ENCODE measurements at regions not wholly inside any gene's neighbourhood (a gene's known extent, or its start where the extent isn't known, plus 50 kb on each side); places are given as distances from the start of the nearest gene placed in this dataset.

DNA sequence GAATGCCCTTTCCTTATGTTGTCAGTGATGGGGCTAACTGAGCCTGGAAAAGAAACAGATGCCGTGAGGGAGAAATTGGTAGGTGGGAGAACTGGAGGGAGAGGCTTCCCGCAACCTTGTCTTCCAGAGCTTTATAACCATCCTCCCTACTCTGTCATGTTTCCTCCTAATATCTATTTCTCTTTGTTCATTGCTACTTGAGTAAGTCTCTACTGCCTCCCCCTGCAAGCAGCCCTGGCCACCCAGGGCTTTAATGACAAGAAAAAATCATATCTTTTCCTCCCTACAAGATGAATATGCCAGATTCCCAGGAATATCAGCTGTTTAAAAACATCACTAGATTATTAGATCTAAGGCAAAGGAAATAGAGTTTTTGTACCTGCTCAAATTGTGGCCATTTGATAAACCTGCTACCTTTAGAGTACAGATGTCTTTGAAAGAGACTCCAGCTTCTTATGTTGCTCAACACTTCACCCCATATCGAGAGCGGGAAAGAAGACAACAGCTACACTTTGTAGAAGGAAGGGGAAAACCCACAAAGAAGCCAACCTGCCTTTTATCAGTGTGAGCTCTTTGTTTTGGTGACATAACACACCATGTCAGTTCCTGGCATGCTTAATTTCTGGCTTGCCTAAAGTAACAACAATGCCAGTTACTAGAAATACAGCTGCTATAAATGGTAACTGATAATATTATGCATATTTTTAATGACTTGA, 186.6 kb upstream of the LEF1 start:
- Histone ChIP-seq H2AK5ac (ENCODE audit: low read length, severe bottlenecking) (no peak overlapping the region), H3K18ac (ENCODE audit: low read depth in 1 of 2, low read length in 2 of 2) (no peak overlapping the region), H3K4me1 (ENCODE audit: control insufficient read depth, insufficient read depth, low read depth, low read length) (no peaks in the 10 kb centered on the region), H3K4ac (ENCODE audit: low read depth in 1 of 2, low read length in 2 of 2) (no peak overlapping the region), H2BK12ac (ENCODE audit: low read length in 2 of 2) (no peak overlapping the region), H3K27me3 (ENCODE audit: control insufficient read depth in 1 of 2, insufficient read depth in 1 of 2, low read length in 2 of 2) (peaks cover 0 to 35% of the 10 kb centered on the region in 2 experiments), H3K4me3 (ENCODE audit: insufficient read depth in 1 of 2, low read depth in 1 of 2, low read length in 2 of 2) (no peak overlapping the region), H3K14ac (ENCODE audit: low read length in 2 of 2) (no peak overlapping the region), H2BK15ac (ENCODE audit: low read depth, poor library complexity, severe bottlenecking) (no peak overlapping the region), H4K91ac (ENCODE audit: low read length) (no peak overlapping the region), H3K9ac (ENCODE audit: low read length) (no peak overlapping the region), H2BK5ac (ENCODE audit: low read depth, low read length, poor library complexity, severe bottlenecking) (no peak overlapping the region), H3K79me1 (replicated peaks; ENCODE audit: low read length, poor library complexity, severe bottlenecking) (no peaks in the 10 kb centered on the region), H3K23ac (ENCODE audit: low read length in 2 of 2) (no peak overlapping the region), H2BK120ac (ENCODE audit: low read depth, low read length) (peak overlapping the region; percentile 4), H2AFZ (ENCODE audit: low read depth, low read length) (no peak overlapping the region), H3K27ac (ENCODE audit: low read length, poor library complexity, severe bottlenecking) (no peak overlapping the region), H4K8ac (ENCODE audit: low read length) (no peak overlapping the region), H3K9me3 (ENCODE audit: control insufficient read depth, low read length) (no peaks in the 10 kb centered on the region), H3K4me2 (ENCODE audit: low read length, poor library complexity, severe bottlenecking) (no peak overlapping the region), H3K36me3 (ENCODE audit: control insufficient read depth in 1 of 2, insufficient read depth in 2 of 2, low read depth in 1 of 2, low read length in 2 of 2) (no peaks in the 10 kb centered on the region)
- WGBS: 95% methylated on average over 4 of the region's 4 CpGs
- DNase-seq: no peak

DNA sequence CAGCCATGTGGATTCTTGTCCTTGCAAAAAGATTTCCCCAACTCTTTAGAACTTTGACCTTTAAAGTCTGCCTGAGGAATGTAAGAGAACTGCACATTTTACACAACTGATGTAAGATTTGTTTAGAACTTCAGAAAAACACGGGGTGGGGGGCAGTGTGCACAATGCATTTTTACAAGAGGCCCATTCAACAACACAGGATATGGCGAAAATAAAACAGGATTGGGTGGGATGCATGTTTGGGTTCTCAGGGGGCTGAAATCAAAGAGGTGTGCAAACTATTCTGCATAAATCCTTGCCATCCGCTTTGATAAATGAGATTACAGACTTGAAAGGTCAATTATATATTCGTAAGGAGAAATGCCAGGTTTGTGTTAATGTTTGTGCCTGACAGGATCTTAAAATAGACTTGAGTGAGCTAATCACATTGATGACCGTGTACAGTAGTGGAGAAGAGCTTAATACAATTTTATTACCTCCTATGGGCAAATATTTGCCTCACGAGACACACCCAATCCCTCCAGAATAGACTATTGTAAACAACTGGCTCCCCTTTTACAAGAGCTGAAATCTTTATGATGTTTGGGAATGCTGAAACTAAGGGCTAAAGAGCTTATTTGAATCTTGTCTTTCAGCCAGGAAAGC, 184.1 kb upstream of the LEF1 start:
- Histone ChIP-seq H3K27me3 (ENCODE audit: control insufficient read depth in 1 of 2, insufficient read depth in 1 of 2, low read length in 2 of 2) (peaks cover 0 to 32% of the 10 kb centered on the region in 2 experiments), H3K27ac (ENCODE audit: low read length, poor library complexity, severe bottlenecking) (no peak overlapping the region), H3K9me3 (ENCODE audit: control insufficient read depth, low read length) (no peaks in the 10 kb centered on the region), H3K18ac (ENCODE audit: low read depth in 1 of 2, low read length in 2 of 2) (no peak overlapping the region), H2AFZ (ENCODE audit: low read depth, low read length) (no peak overlapping the region), H3K4ac (ENCODE audit: low read depth in 1 of 2, low read length in 2 of 2) (no peak overlapping the region), H4K91ac (ENCODE audit: low read length) (no peak overlapping the region), H2BK5ac (ENCODE audit: low read depth, low read length, poor library complexity, severe bottlenecking) (no peak overlapping the region), H3K4me3 (ENCODE audit: insufficient read depth in 1 of 2, low read depth in 1 of 2, low read length in 2 of 2) (no peak overlapping the region), H3K9ac (ENCODE audit: low read length) (no peak overlapping the region), H3K79me1 (replicated peaks; ENCODE audit: low read length, poor library complexity, severe bottlenecking) (no peaks in the 10 kb centered on the region), H2BK12ac (ENCODE audit: low read length in 2 of 2) (no peak overlapping the region), H3K36me3 (ENCODE audit: control insufficient read depth in 1 of 2, insufficient read depth in 2 of 2, low read depth in 1 of 2, low read length in 2 of 2) (no peaks in the 10 kb centered on the region), H3K4me2 (ENCODE audit: low read length, poor library complexity, severe bottlenecking) (no peak overlapping the region), H2AK5ac (ENCODE audit: low read length, severe bottlenecking) (no peak overlapping the region), H4K8ac (ENCODE audit: low read length) (no peak overlapping the region), H3K14ac (ENCODE audit: low read length in 2 of 2) (no peak overlapping the region), H3K23ac (ENCODE audit: low read length in 2 of 2) (no peak overlapping the region), H2BK15ac (ENCODE audit: low read depth, poor library complexity, severe bottlenecking) (no peak overlapping the region), H3K4me1 (ENCODE audit: control insufficient read depth, insufficient read depth, low read depth, low read length) (no peaks in the 10 kb centered on the region), H2BK120ac (ENCODE audit: low read depth, low read length) (no peak overlapping the region)
- 58% methylated on average over 4 of the region's 6 CpGs for WGBS
- no peak for DNase-seq

- H3K9ac ChIP-seq (ENCODE audit: low read length): no peak overlapping the region
- no peaks in the 10 kb centered on the region for H3K9me3 ChIP-seq (ENCODE audit: control insufficient read depth, low read length)
- H2BK15ac ChIP-seq (ENCODE audit: low read depth, poor library complexity, severe bottlenecking): no peak overlapping the region
- H3K4me1 ChIP-seq (ENCODE audit: control insufficient read depth, insufficient read depth, low read depth, low read length): no peaks in the 10 kb centered on the region
- no peak overlapping the region for H2BK5ac ChIP-seq (ENCODE audit: low read depth, low read length, poor library complexity, severe bottlenecking)
- H3K4me3 ChIP-seq (ENCODE audit: insufficient read depth in 1 of 2, low read depth in 1 of 2, low read length in 2 of 2): no peak overlapping the region
- WGBS: 33% methylated on average over 1 of the region's 1 CpG
- H3K23ac ChIP-seq (ENCODE audit: low read length in 2 of 2): no peak overlapping the region
- H2BK12ac ChIP-seq (ENCODE audit: low read length in 2 of 2): no peak overlapping the region
- no peak overlapping the region for H3K4ac ChIP-seq (ENCODE audit: low read depth in 1 of 2, low read length in 2 of 2)
- peaks cover 0 to 32% of the 10 kb centered on the region in 2 experiments for H3K27me3 ChIP-seq (ENCODE audit: control insufficient read depth in 1 of 2, insufficient read depth in 1 of 2, low read length in 2 of 2)
- no peak overlapping the region for H4K91ac ChIP-seq (ENCODE audit: low read length)
- no peak overlapping the region for H3K4me2 ChIP-seq (ENCODE audit: low read length, poor library complexity, severe bottlenecking)
- H4K8ac ChIP-seq (ENCODE audit: low read length): no peak overlapping the region
- H2BK120ac ChIP-seq (ENCODE audit: low read depth, low read length): no peak overlapping the region
- no peak overlapping the region for H3K18ac ChIP-seq (ENCODE audit: low read depth in 1 of 2, low read length in 2 of 2)
- no peak overlapping the region for H2AK5ac ChIP-seq (ENCODE audit: low read length, severe bottlenecking)
- no peak overlapping the region for H3K14ac ChIP-seq (ENCODE audit: low read length in 2 of 2)
- H2AFZ ChIP-seq (ENCODE audit: low read depth, low read length): no peak overlapping the region
- H3K36me3 ChIP-seq (ENCODE audit: control insufficient read depth in 1 of 2, insufficient read depth in 2 of 2, low read depth in 1 of 2, low read length in 2 of 2): no peaks in the 10 kb centered on the region
- no peaks in the 10 kb centered on the region for H3K79me1 ChIP-seq (replicated peaks; ENCODE audit: low read length, poor library complexity, severe bottlenecking)
- H3K27ac ChIP-seq (ENCODE audit: low read length, poor library complexity, severe bottlenecking): no peak overlapping the region
- peak; percentile 41 for DNase-seq
Measured at GRCh38 chr4:108351791-108352190, 183.1 kb upstream of the LEF1 start.

- Histone ChIP-seq H3K36me3 (ENCODE audit: control insufficient read depth in 1 of 2, insufficient read depth in 2 of 2, low read depth in 1 of 2, low read length in 2 of 2) (no peaks in the 10 kb centered on the region), H2BK15ac (ENCODE audit: low read depth, poor library complexity, severe bottlenecking) (no peak overlapping the region), H2BK5ac (ENCODE audit: low read depth, low read length, poor library complexity, severe bottlenecking) (no peak overlapping the region), H2AFZ (ENCODE audit: low read depth, low read length) (no peak overlapping the region), H3K4ac (ENCODE audit: low read depth in 1 of 2, low read length in 2 of 2) (peak overlapping the region in 1 of 2 experiments; percentile 27), H3K79me1 (replicated peaks; ENCODE audit: low read length, poor library complexity, severe bottlenecking) (no peaks in the 10 kb centered on the region), H3K9ac (ENCODE audit: low read length) (no peak overlapping the region), H2BK12ac (ENCODE audit: low read length in 2 of 2) (no peak overlapping the region), H2AK5ac (ENCODE audit: low read length, severe bottlenecking) (no peak overlapping the region), H3K23ac (ENCODE audit: low read length in 2 of 2) (no peak overlapping the region), H3K4me1 (ENCODE audit: control insufficient read depth, insufficient read depth, low read depth, low read length) (no peaks in the 10 kb centered on the region), H2BK120ac (ENCODE audit: low read depth, low read length) (no peak overlapping the region), H3K27me3 (ENCODE audit: control insufficient read depth in 1 of 2, insufficient read depth in 1 of 2, low read length in 2 of 2) (peaks cover 0 to 32% of the 10 kb centered on the region in 2 experiments), H4K8ac (ENCODE audit: low read length) (peak overlapping the region; percentile 19), H3K4me2 (ENCODE audit: low read length, poor library complexity, severe bottlenecking) (no peak overlapping the region), H3K9me3 (ENCODE audit: control insufficient read depth, low read length) (no peaks in the 10 kb centered on the region), H3K14ac (ENCODE audit: low read length in 2 of 2) (no peak overlapping the region), H4K91ac (ENCODE audit: low read length) (peak overlapping the region; percentile 71), H3K18ac (ENCODE audit: low read depth in 1 of 2, low read length in 2 of 2) (peak overlapping the region; percentile 13 to 37), H3K4me3 (ENCODE audit: insufficient read depth in 1 of 2, low read depth in 1 of 2, low read length in 2 of 2) (no peak overlapping the region), H3K27ac (ENCODE audit: low read length, poor library complexity, severe bottlenecking) (no peak overlapping the region)
- WGBS: 91% methylated on average over 14 of the region's 14 CpGs
- no peak for DNase-seq
Measured at GRCh38 chr4:108350332-108350731, 181.6 kb upstream of the LEF1 start.
